GM21360 (cell line): ENCODE measurements at regions not wholly inside any gene's neighbourhood (a gene's known extent, or its start where the extent isn't known, plus 50 kb on each side); places are given as distances from the start of the nearest gene placed in this dataset.
"Not testable (repeated sequence)": the region's sequence is repeated elsewhere in the genome, so short reads cannot be mapped to it uniquely, and the experiment has no call there.

Experiments used
- ATAC-seq: cut with Tn5 transposase; IDR thresholded peaks from one replicate; pipeline ENCODE4 v1.9.1; 2021; ENCODE audit warnings: mild to moderate bottlenecking, moderate library complexity; ENCODE audit not compliant: unreplicated experiment

- no peak for ATAC-seq
These were observed 79.4 kb upstream of the SLC25A33 start for GRCh38 chr1:9459816-9460407.

GRCh38 chr1:9465640-9466039 is 73.6 kb upstream of the SLC25A33 start:
- no peak for ATAC-seq

GRCh38 chr1:9466780-9467758 is 72.2 kb upstream of the SLC25A33 start:
- ATAC-seq: no peak

GRCh38 chr1:9469882-9470281 is 69.4 kb upstream of the SLC25A33 start:
- ATAC-seq: not testable (repeated sequence)

- no peak for ATAC-seq
These were observed 67.6 kb upstream of the SLC25A33 start for GRCh38 chr1:9471679-9472078.

DNA sequence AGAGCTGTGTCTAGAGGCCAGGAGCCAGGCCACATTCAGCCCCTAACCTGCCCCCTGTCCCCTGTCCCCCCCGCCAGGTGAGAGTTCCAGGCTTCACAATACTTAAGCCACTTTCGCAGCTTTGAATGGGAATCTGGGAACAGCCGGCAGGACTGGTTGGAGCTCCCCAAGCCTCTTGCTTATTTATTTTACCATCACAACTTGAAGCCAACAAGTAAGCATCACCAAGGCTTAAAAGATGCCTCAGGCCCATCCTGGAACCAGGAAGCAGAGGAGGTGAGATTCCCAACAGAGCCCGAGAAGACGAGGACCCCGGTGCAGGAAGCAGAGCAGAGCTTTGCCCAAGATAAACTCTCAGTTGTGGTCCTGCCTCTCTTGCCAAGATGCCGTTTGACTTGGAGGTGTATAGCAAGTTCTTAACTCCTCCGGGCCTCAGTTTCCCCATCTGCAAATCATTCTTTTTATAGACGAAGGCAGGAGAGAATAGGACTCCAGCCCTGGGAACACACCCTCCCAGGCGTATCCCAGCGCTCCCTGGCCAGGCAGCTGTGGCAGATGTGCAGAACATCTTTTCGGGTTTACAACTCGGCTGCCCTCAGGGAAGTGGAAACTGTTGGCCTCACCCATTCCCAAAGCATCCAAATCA is 66.8 kb upstream of the SLC25A33 start:
- ATAC-seq: no peak

GRCh38 chr1:9473032-9473807 is 66.0 kb upstream of the SLC25A33 start:
- ATAC-seq: no peak

DNA sequence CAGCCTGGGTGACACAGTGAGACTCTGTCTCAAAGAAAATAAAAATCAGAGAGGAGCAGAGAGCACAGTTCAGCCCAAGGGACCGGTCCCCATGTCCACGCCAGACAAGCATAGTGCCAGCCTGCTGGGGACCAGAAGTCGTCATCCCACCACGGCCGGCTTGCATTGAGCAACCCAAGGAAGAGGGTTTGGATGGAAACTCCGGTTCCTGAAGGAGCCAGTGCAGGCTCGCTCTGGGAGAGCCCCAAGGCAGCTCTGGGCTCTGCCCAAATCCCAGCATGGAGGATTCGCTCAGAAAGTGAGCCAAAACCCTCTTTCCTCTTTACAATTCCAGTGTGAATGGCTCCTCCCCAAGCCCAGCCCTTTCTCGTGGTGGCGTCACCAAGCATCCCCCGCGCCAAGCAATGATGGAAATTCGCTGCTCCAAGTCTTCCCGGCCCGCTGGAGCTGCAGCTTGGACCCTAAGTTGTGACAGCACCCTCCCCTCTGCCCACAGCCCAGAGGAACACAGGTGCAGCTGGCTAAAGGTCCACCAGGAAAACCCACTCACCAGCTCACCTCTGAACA is 64.1 kb upstream of the SLC25A33 start:
- no peak for ATAC-seq

DNA sequence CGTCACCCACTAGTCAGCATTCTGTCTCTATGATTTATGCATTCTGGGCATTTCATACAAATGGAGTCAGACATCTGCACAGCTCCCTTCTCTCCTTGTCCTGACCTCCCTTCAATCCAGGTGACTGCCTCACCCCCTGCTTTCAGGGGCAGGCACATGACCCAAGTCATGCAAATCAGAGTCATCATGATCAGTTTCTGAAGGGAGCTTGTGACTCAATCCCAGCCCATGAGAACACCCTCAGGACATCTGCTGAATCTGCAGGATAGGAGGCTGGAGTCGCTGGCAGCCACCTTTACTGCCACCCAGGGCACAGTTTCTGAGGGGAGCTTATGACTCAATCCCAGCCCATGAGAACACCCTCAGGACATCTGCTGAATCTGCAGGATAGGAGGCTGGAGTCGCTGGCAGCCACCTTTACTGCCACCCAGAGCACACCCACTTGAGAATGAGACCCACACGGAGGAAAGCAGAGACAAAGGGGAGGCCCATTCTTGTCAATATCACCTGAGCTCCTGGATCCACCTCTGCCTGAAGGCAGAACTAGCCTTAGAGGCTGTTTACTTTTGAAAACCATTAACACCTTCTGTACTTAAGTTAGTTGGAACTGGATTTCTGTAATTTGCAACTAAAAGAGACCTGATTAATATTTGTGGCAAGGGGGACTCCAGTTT is 62.3 kb upstream of the SLC25A33 start:
- ATAC-seq: no peak

GRCh38 chr1:9477535-9477934 is 61.7 kb upstream of the SLC25A33 start:
- ATAC-seq: no peak

DNA sequence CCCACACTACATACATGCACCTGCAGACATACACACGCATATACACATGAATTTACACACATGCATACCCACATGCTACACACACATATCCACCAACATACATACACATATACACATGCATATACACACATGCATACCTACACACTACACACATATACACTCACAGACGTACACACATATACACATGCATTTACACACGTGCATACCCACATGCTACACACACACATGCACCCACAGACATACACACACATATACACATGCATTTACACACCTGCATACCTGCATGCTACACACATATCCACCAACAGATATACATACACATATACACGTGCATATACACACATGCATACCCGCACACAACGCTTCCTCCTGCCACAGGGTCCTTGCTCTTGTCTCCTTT is 61.2 kb upstream of the SLC25A33 start:
- no peak for ATAC-seq

- ATAC-seq: no peak
These were observed 58.2 kb upstream of the SLC25A33 start for GRCh38 chr1:9481048-9481447.

DNA sequence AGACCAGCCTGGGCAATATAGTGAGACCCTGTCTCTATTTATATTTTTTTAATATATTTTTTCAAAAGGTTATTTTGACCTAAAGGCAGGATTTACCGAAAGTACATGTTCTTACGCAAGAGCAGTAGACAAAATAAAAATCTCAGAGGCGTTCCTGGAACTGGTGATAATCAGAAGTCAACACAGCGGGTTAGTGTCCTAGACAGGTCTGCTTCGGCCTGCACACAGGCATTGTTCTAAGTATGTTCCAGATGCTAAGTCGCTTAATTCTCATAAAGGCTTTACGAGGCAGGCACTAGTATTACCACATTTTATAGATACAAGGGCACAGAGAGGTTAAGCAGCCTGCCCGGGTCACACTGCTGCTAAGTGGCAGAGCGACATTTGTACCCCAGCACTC is 56.9 kb upstream of the SLC25A33 start:
- no peak for ATAC-seq

GRCh38 chr1:9482816-9483572 is 56.3 kb upstream of the SLC25A33 start:
- ATAC-seq: no peak

GRCh38 chr1:9486466-9487140 is 52.7 kb upstream of the SLC25A33 start:
- no peak for ATAC-seq
